CD4-positive, alpha-beta T cell treated with Interleukin-6 for 4 hours (primary cell): ENCODE measurements at regions not wholly inside any gene's neighbourhood (a gene's known extent, or its start where the extent isn't known, plus 50 kb on each side); places are given as distances from the start of the nearest gene placed in this dataset.

Source experiments
- DNase-seq: peaks from one replicate; pipeline ENCODE4 v3.0.0-alpha.2; 2020; ENCODE audit warnings: mixed read lengths

DNA sequence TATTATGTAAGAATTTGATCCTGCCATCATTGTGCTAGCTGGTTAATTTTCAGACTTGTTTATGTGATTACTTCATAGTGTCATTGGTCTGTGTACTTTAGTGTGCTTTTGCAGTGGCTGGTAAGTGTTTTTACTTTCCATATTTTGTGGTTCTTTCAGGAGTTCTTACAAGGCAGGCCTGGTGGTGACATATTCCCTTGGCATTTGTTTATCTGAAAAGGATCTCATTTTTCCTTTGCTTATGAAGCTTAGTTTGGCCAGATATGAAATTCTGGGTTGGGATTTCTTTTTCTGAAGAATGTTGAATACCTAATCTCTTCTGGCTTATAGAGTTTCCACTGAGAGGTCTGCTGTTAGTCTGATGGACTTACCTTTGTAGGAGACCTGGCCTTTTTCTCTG is 72.8 kb upstream of the MC4R start:
- no peak for DNase-seq

DNA sequence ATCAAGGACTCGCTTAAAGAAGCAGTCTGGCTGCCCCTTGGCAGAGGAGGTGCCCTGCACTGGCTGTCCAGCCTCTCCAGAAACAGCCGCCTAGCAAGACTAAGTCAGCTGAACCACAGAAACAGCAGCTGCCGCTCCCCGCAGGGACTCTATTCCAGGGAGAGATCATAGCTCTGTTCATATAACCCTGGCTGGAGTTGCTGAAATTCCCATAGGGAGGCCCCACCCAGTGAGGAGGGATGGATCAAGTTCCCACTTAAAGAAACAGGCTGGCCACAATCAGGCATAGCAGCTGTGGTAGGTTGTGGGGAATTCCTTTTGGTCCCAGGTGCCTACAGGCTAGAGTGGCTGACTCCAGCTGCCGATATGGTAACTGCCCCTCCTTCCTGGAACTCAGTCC is 74.2 kb upstream of the MC4R start:
- DNase-seq = no peak

GRCh38 chr18:60448487-60449267 is 76.1 kb upstream of the MC4R start:
- no peak for DNase-seq

DNA sequence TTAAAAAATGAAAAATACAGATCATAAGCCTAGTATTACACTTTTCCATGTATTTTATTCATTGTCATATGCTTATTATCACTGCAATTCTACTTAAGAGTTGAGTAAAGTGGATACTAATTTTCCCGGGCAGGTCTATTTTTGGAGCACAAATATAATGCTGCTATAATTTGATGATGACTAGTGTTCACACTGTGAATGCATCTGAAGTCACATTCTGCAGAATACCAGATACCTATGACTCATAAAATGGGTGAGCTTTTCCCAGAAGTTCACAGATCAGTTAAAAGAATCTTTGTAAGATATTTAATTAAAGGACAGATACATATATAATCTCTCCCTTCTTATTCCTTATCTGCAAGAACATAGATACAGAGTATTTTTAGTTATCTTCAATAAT is 79.8 kb upstream of the MC4R start:
- DNase-seq = no peak

DNA sequence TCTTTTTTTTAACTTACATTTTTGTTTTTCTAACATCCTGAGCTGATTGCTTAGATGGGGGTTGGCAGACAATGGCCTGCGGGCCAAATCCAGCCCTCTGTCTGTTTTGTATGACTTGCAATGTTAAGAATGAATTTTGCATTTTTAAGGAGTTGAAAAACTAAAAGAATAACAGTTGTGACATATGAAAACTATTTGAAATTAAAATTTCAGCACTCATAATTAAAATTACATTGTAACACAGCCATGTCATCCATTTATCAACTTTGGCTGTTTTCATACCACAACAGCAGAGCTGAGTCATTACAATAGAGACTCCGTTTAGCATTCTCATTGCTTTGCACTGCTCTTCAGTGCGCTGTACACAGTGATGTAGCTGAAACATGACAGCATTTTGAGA is 94.1 kb upstream of the MC4R start:
- no peak for DNase-seq

DNA sequence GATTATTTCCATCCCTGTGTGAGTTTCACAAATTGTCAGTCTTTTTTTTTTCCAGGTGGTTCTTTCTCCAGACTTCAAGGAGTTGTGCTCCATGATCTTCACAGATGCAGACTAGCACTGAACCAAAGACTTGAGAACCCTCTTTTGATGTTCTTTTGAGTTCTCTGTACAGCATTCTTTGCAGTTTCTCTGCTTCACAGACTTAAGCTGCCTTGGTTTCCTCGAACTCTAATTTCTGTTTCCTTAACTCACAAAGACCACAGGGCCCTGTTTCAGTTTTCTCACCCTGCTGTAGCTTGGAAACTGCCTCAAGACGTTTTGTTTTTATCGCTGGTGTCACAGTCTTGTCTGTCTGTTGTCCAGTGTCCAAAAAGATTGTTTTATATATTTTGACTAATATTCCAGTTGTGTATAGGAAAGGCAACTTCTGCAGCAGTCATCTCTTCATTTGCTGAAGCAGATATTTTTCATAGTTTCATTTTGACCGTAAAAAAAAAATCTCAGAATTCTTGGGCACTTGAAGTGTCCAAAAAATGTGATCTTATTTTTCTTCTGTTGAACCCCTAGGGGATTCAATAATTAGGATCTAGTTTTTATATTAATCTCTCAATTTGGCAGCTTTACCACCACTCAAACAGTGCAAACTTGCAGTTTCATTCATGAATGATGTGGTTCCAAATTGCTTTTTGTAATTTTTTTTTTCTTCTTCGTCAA is 97.0 kb upstream of the MC4R start:
- no peak for DNase-seq

- no peak for DNase-seq
Measured at GRCh38 chr18:60471652-60472051, 99.1 kb upstream of the MC4R start.

GRCh38 chr18:60485201-60485600 is 112.6 kb upstream of the MC4R start:
- DNase-seq = no peak

GRCh38 chr18:60493066-60493465 is 120.5 kb upstream of the MC4R start:
- no peak for DNase-seq

DNA sequence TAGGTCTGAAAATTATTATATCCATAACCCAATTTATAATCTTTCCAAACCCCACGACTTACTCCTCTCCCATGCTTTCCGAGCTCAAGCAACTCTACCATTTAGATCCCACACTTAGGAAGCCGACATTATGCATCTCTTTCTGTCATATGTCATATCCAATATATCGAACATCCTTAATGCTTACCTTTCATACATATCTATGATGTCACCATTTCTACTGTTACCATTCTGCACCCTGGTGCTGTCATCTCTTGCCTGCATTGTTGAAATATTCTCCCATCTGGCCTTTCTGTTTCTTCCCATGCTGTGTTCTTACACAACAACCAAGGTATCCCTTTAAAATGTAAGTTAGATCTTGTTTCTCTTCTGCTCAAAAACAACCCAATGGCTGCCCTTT is 127.1 kb upstream of the MC4R start:
- DNase-seq = no peak

DNA sequence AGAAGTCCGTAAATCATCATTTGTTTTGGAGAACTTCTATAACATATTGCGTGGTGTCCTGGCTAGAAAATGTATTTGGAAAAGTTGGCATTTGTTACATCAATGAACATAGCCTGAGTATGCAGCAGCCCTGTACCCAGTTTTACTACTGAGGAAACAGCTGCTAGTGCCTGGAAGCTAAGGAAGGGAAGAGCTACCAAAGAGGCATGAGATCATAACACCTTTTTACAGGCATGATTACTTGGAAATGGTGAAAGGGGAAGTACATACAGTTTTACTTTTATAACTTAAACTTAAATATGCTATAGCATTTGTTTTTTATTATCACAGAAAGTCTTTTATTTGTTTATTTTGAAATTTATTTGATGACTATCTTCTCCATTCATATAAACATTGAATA is 128.4 kb upstream of the MC4R start:
- no peak for DNase-seq

DNA sequence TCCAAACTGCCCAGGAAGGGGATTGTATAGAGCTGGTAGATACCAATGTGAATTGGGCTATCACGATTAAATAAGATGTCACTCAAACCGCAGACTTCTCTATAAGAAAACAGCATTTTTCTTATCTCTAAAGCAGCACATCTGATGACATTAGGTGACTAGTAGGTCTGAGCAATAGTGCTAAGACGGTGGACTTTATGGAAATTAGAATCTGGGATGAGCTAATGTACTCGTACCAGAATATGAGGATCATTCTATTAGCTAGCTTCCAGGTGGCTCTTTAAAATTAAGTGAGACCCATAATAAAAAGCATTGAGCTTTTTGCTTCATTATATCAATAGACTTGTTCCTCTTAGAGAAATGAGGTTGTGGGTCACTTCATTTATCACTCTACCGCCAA is 130.0 kb upstream of the MC4R start:
- no peak for DNase-seq

GRCh38 chr18:60503199-60503598 is 130.6 kb upstream of the MC4R start:
- DNase-seq = no peak

GRCh38 chr18:60506190-60506589 is 133.6 kb upstream of the MC4R start:
- no peak for DNase-seq

DNA sequence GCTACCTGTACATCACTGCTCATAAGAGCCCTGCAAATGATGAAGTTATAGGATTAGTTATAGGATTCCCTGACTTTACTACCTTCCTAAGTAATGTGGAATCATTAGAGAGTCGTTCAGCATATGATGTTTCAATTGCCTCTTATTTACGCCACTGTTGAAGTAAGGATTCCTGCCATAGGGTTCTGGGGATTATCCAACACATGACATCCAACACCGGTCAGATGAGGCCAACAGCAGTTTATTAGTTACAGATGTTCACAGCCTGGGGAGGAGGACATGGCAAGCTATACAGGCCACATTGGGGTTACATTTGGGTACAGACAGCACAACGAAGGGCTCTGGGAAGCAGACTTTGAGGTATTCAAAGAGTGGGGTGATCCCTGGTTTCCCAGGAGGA is 134.1 kb upstream of the MC4R start:
- no peak for DNase-seq

DNA sequence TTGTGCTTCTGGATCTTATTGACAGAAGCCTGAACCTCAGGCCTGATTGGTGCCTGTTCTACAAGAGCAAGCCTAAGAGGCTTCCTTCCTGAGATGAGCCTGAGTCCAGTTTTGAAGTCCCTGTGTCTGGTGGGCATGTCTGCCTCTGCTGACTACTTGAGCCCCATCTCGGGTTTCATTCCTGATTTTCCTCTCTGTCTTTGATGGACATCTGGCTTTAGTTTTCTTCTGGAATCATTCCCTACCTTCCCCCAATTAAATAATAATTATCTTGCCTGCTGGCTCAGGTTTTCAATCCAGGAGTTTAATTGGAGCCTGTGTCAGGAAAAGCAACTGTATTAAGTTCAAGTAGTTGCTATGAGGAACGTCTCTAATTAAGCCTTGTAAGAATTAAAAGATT is 135.5 kb upstream of the MC4R start:
- DNase-seq = no peak

GRCh38 chr18:60534538-60534937 is 162.0 kb upstream of the MC4R start:
- DNase-seq = no peak

- no peak for DNase-seq
Measured at GRCh38 chr18:60537074-60537473, 164.5 kb upstream of the MC4R start.

DNA sequence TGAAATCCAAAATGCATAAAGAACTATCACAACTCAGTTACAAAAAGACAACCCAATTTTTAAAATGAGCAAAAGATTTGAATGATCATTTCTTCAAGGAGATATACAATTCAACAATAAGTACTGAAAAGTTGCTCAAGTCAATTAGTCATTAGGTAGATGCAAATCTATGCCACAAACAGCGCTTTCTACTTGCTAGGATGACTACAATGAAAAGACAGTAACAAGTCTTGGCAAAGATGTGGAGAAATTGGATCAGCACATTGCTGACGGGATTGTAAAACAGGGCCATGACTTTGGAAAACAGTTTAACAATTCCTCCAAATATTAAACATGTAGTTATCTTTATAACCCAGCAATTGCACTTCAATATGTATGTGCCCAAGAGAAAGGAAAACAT is 166.3 kb upstream of the MC4R start:
- DNase-seq = no peak

DNA sequence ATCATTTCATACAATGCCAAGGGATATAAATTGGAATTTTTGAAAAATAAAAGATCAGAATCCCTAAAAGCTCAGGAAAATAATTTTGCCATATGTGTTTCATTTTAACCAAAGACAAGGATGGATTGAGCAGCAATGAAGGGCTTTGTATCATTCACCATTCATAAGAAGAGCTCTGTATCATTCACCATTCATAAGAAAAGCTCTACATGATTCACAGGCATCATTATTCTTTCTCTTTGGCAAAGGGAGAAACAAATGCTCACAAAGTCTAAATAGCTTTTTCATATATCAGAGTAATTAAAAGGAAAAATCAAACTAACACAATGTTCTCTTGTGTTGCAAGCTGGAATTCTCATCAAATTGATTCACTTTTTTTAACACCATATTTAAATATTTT is 169.1 kb upstream of the MC4R start:
- no peak for DNase-seq

- DNase-seq = no peak
Measured at GRCh38 chr18:60543646-60544045, 171.1 kb upstream of the MC4R start.

- peak; percentile 2 for DNase-seq
Measured at GRCh38 chr18:60549338-60549960, 176.9 kb upstream of the MC4R start.

DNA sequence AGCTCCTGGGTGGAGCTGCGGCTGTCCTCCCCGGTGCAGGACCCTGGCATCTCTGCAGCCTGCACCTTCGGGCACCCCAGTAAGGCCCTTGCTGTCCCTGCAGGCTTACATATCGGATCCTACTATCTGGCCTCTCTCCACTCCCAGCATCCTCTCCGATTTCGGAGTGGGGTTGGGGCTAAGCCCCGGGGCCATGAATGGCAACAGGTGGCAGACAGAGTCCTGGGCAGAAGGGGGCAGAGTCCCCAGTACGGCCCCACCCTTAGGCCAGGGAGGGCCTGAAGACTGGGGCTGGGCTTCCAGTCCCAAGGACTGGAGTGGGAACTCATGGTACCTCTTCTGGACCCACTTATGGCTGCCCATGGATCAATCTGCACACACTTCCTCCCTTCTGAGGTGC is 180.4 kb upstream of the MC4R start:
- no peak for DNase-seq

DNA sequence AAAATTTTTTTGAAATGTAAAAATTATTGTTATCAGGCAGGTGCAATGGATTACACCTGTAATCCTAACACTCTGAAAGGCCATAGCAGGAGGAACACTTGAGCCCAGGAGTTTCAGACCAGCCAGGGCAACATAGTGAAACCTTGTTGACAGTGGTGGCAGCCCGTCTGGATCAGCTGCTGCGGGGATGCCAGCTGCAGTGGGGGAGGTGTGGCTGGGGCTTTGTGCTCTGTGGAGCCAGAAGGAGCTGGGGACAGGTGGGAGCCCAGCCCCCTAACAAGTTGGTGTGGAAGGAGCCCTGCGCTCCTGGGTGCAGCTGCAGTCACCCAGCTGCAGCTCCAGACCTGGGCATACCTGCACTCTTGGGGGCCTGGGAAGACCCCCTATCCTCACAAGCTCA is 182.4 kb upstream of the MC4R start:
- DNase-seq = no peak
